ENCODE measurements at regions not wholly inside any gene's neighbourhood (a gene's known extent, or its start where the extent isn't known, plus 50 kb on each side); places are given as distances from the start of the nearest gene placed in this dataset.

GRCh38 chr16:7217797-7218196 lies 114.8 kb upstream of the RBFOX1 start:
- ATAC-seq, result no peak
- no peaks in the 10 kb centered on the region for H3K27me3 Mint-ChIP-seq
- no peak overlapping the region for H3K27ac Mint-ChIP-seq
- H3K9me3 Mint-ChIP-seq, result peaks cover 10% of the 10 kb centered on the region
- no peaks in the 10 kb centered on the region for H3K4me1 Mint-ChIP-seq
- no peak overlapping the region for H3K4me3 Mint-ChIP-seq
- no peaks in the 10 kb centered on the region for H3K36me3 Mint-ChIP-seq

- Mint-ChIP-seq H3K4me1 (no peaks in the 10 kb centered on the region), H3K36me3 (no peaks in the 10 kb centered on the region), H3K9me3 (peaks cover 10% of the 10 kb centered on the region), H3K4me3 (no peak overlapping the region), H3K27ac (no peak overlapping the region), H3K27me3 (no peaks in the 10 kb centered on the region)
- no peak for ATAC-seq
Measured at GRCh38 chr16:7216719-7217118, 115.9 kb upstream of the RBFOX1 start.

DNA sequence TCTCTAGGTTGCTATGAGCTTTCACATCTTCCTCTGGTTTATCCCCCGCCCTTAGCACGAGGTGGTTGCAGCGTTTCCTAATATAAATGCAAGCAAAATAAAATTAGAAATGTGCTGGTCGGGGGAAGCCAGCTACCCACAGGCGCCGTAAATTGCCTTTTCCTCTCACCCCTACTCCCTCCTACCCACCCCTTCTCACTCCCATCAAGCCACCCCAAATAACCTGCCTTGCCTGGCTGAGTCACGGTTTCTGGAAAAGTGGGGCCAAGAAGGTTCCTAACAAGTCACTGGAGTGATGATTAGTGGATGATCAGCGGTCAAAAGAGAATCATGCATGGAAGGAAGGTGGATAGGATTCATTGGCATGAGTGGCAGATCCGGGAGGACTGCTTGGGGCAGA lies 120.9 kb upstream of the RBFOX1 start:
- Mint-ChIP-seq H3K36me3 (no peaks in the 10 kb centered on the region), H3K4me1 (no peaks in the 10 kb centered on the region), H3K27ac (no peak overlapping the region), H3K9me3 (peaks cover 7% of the 10 kb centered on the region), H3K4me3 (no peak overlapping the region), H3K27me3 (no peaks in the 10 kb centered on the region)
- no peak for ATAC-seq

GRCh38 chr16:7209598-7209997 lies 123.0 kb upstream of the RBFOX1 start:
- ATAC-seq, result no peak
- no peak overlapping the region for H3K27ac Mint-ChIP-seq
- H3K9me3 Mint-ChIP-seq, result peaks cover 9% of the 10 kb centered on the region
- H3K27me3 Mint-ChIP-seq, result no peaks in the 10 kb centered on the region
- H3K36me3 Mint-ChIP-seq, result no peaks in the 10 kb centered on the region
- H3K4me3 Mint-ChIP-seq, result no peak overlapping the region
- H3K4me1 Mint-ChIP-seq, result no peaks in the 10 kb centered on the region

GRCh38 chr16:7206469-7206868 lies 126.2 kb upstream of the RBFOX1 start:
- H3K27me3 Mint-ChIP-seq, result no peaks in the 10 kb centered on the region
- H3K36me3 Mint-ChIP-seq, result no peaks in the 10 kb centered on the region
- no peak overlapping the region for H3K4me3 Mint-ChIP-seq
- no peak for ATAC-seq
- H3K4me1 Mint-ChIP-seq, result no peaks in the 10 kb centered on the region
- H3K27ac Mint-ChIP-seq, result no peak overlapping the region
- H3K9me3 Mint-ChIP-seq, result peaks cover 5% of the 10 kb centered on the region

GRCh38 chr16:7200320-7200719 lies 132.3 kb upstream of the RBFOX1 start:
- no peak overlapping the region for H3K4me3 Mint-ChIP-seq
- peaks cover 10% of the 10 kb centered on the region for H3K9me3 Mint-ChIP-seq
- H3K36me3 Mint-ChIP-seq, result no peaks in the 10 kb centered on the region
- no peaks in the 10 kb centered on the region for H3K27me3 Mint-ChIP-seq
- H3K4me1 Mint-ChIP-seq, result no peaks in the 10 kb centered on the region
- ATAC-seq, result no peak
- H3K27ac Mint-ChIP-seq, result no peak overlapping the region

- Mint-ChIP-seq H3K4me3 (no peak overlapping the region), H3K9me3 (peaks cover 16% of the 10 kb centered on the region), H3K4me1 (no peaks in the 10 kb centered on the region), H3K36me3 (no peaks in the 10 kb centered on the region), H3K27me3 (no peaks in the 10 kb centered on the region), H3K27ac (no peak overlapping the region)
- no peak for ATAC-seq
Measured at GRCh38 chr16:7185689-7186088, 147.0 kb upstream of the RBFOX1 start.

DNA sequence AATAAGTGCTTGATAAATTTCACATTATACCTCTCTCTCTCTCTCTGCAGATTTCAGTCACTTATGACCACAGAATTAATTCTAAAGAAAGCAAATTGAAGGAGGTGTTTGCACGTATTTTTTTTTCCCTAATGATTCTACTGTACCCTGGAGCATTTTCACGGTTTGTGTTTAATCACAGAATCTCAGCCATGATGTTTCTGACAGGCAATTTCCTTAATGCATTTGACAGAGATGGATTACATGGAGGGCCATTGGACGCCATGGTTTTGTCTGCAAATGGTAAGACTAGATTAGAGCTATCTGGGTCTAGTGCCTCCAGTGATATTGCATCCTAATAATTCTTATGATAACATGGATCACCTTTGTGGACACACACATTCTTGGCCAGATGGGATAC lies 147.5 kb upstream of the RBFOX1 start:
- no peak for ATAC-seq
- H3K4me1 Mint-ChIP-seq, result no peaks in the 10 kb centered on the region
- H3K9me3 Mint-ChIP-seq, result peaks cover 11% of the 10 kb centered on the region
- no peak overlapping the region for H3K4me3 Mint-ChIP-seq
- H3K27me3 Mint-ChIP-seq, result no peaks in the 10 kb centered on the region
- H3K27ac Mint-ChIP-seq, result no peak overlapping the region
- H3K36me3 Mint-ChIP-seq, result no peaks in the 10 kb centered on the region

DNA sequence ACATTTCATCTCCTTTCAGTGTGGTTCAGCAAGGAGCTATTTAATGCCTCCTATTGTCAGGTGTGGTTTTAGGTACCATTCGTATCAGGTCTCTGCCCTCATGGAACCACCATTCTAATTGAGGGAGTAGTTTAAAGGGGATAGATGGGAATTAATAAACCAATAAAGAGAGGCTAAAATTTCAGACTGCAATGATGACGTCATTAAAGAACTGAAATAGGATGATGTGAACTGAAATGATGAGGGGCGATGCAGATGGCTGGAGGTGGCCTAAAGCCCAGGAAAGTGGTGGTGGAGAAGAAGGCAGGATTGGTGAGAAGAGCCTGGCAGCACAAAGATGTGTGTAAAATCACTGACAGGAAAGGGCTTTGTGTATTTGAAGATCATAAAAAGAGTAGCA lies 148.9 kb upstream of the RBFOX1 start:
- H3K27ac Mint-ChIP-seq, result no peak overlapping the region
- no peaks in the 10 kb centered on the region for H3K4me1 Mint-ChIP-seq
- H3K4me3 Mint-ChIP-seq, result no peak overlapping the region
- peaks cover 6% of the 10 kb centered on the region for H3K9me3 Mint-ChIP-seq
- no peaks in the 10 kb centered on the region for H3K27me3 Mint-ChIP-seq
- ATAC-seq, result no peak
- no peaks in the 10 kb centered on the region for H3K36me3 Mint-ChIP-seq

GRCh38 chr16:7182510-7183109 lies 150.0 kb upstream of the RBFOX1 start:
- H3K27me3 Mint-ChIP-seq, result no peaks in the 10 kb centered on the region
- no peak overlapping the region for H3K27ac Mint-ChIP-seq
- H3K4me1 Mint-ChIP-seq, result no peaks in the 10 kb centered on the region
- no peaks in the 10 kb centered on the region for H3K36me3 Mint-ChIP-seq
- no peak overlapping the region for H3K4me3 Mint-ChIP-seq
- peaks cover 7% of the 10 kb centered on the region for H3K9me3 Mint-ChIP-seq
- no peak for ATAC-seq

- Mint-ChIP-seq H3K9me3 (peaks cover 7% of the 10 kb centered on the region), H3K27me3 (no peaks in the 10 kb centered on the region), H3K4me3 (no peak overlapping the region), H3K4me1 (no peaks in the 10 kb centered on the region), H3K27ac (no peak overlapping the region), H3K36me3 (no peaks in the 10 kb centered on the region)
- no peak for ATAC-seq
Measured at GRCh38 chr16:7177875-7178274, 154.8 kb upstream of the RBFOX1 start.

- no peaks in the 10 kb centered on the region for H3K36me3 Mint-ChIP-seq
- no peak for ATAC-seq
- H3K4me1 Mint-ChIP-seq, result no peaks in the 10 kb centered on the region
- H3K4me3 Mint-ChIP-seq, result no peak overlapping the region
- H3K27me3 Mint-ChIP-seq, result no peaks in the 10 kb centered on the region
- no peak overlapping the region for H3K27ac Mint-ChIP-seq
- peaks cover 5% of the 10 kb centered on the region for H3K9me3 Mint-ChIP-seq
Measured at GRCh38 chr16:7171151-7171550, 161.5 kb upstream of the RBFOX1 start.

- no peak overlapping the region for H3K4me3 Mint-ChIP-seq
- H3K9me3 Mint-ChIP-seq, result peaks cover 6% of the 10 kb centered on the region
- H3K4me1 Mint-ChIP-seq, result no peaks in the 10 kb centered on the region
- no peaks in the 10 kb centered on the region for H3K27me3 Mint-ChIP-seq
- ATAC-seq, result no peak
- H3K27ac Mint-ChIP-seq, result no peak overlapping the region
- H3K36me3 Mint-ChIP-seq, result no peaks in the 10 kb centered on the region
Measured at GRCh38 chr16:7167626-7168025, 165.0 kb upstream of the RBFOX1 start.

DNA sequence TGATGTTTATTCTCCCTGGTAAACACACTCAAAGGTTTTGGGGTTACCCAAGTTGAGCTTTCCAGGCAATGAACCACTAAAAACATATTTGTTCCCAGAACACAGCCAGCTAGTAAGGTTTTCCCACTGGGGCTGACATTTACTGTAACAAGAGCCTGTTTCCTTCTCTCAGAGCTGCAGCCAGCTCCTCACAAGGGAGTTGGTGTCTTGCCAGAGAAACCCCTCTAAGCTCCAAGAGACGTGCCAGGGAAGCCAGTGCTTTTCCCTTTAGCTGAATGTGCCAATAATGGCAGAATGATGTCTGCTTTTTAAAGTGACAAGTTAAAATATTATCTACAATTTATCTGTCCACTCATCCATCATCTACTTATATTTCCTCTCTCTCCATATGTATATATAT lies 170.8 kb upstream of the RBFOX1 start:
- Mint-ChIP-seq H3K9me3 (peaks cover 10% of the 10 kb centered on the region), H3K36me3 (no peaks in the 10 kb centered on the region), H3K27ac (no peak overlapping the region), H3K4me3 (no peak overlapping the region), H3K27me3 (no peaks in the 10 kb centered on the region), H3K4me1 (no peaks in the 10 kb centered on the region)
- ATAC-seq, result no peak

GRCh38 chr16:7160093-7160492 lies 172.6 kb upstream of the RBFOX1 start:
- no peaks in the 10 kb centered on the region for H3K27me3 Mint-ChIP-seq
- H3K9me3 Mint-ChIP-seq, result peaks cover 8% of the 10 kb centered on the region
- no peak overlapping the region for H3K27ac Mint-ChIP-seq
- no peaks in the 10 kb centered on the region for H3K4me1 Mint-ChIP-seq
- no peak overlapping the region for H3K4me3 Mint-ChIP-seq
- H3K36me3 Mint-ChIP-seq, result no peaks in the 10 kb centered on the region
- ATAC-seq, result no peak

DNA sequence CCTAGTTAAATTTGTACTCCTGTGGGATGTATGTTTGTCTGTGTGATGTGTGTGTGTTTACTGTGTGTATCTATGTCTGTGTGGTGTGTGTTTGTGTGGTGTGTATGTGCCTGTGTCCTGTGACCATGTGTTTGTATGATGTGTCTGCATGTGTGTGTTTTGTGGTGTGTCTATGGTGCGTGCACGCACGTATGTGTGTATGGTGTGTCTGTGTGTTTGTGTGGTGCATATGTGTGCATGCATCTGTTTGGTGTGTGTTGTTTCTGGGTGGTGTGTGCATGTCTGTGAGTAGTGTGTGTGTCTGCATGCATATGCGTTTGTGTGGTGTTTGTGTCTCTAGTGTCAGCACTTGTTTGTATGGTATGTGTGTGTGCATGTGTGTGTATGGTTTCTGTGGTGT lies 174.2 kb upstream of the RBFOX1 start:
- no peaks in the 10 kb centered on the region for H3K27me3 Mint-ChIP-seq
- no peak for ATAC-seq
- H3K4me1 Mint-ChIP-seq, result no peaks in the 10 kb centered on the region
- peaks cover 8% of the 10 kb centered on the region for H3K9me3 Mint-ChIP-seq
- no peak overlapping the region for H3K4me3 Mint-ChIP-seq
- no peaks in the 10 kb centered on the region for H3K36me3 Mint-ChIP-seq
- H3K27ac Mint-ChIP-seq, result no peak overlapping the region

DNA sequence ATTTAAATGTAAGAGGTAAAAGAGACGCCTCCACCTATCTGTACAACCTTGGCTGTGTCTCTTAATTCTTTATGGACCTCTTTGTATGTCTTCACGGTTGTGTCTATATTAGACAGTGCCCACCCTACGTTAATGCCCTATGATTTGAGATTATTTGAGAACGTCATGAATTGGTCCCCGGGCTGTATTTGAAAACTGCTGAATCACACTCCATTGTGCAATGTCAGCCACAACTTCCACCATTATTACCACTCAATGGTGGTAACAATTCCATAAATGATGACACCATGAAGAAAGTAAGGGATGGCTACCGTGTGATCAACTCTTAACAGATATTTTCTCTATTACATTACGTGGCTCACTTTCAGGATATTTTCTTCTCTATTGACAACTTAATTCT lies 182.4 kb upstream of the RBFOX1 start:
- H3K9me3 Mint-ChIP-seq, result peaks cover 16% of the 10 kb centered on the region

More for the DNA sequence above, 182.4 kb upstream of the RBFOX1 start:
- Mint-ChIP-seq H3K36me3 (no peaks in the 10 kb centered on the region), H3K27me3 (no peaks in the 10 kb centered on the region), H3K27ac (no peak overlapping the region), H3K4me1 (no peaks in the 10 kb centered on the region), H3K4me3 (no peak overlapping the region)
- ATAC-seq, result no peak
